Transverse colon (tissue), 4 donors: ENCODE measurements at regions not wholly inside any gene's neighbourhood (a gene's known extent, or its start where the extent isn't known, plus 50 kb on each side); places are given as distances from the start of the nearest gene placed in this dataset.

Experiments
- DNase-seq: peaks from one replicate; pipeline ENCODE4 v3.0.0-alpha.2; 2019
- H3K27ac ChIP-seq, 4 donors: fragments of 200-600 bp; sonication (generic); 2 replicates each; pipeline ENCODE4 v1.5.1; 2016 to 2018; ENCODE audit warnings: inconsistent platforms in 4 of 4
- H3K27me3 ChIP-seq: fragments of 200-600 bp; sonication (generic); 2 replicates; pipeline ENCODE4 v1.5.1; 2017; ENCODE audit warnings: inconsistent platforms
- H3K36me3 ChIP-seq, 4 donors: fragments of 200-600 bp; sonication (generic); 2 replicates each; pipeline ENCODE4 v1.5.1; 2017 to 2019; ENCODE audit warnings: inconsistent platforms in 4 of 4
- H3K4me1 ChIP-seq, 4 donors: fragments of 200-600 bp; sonication (generic); 2 replicates each; pipeline ENCODE4 v1.5.1; 2017 to 2020; ENCODE audit warnings: inconsistent platforms in 4 of 4
- H3K4me3 ChIP-seq, 4 donors: fragments of 200-600 bp; sonication (generic); 1 replicate in 1 of 4; 2 replicates in 3 of 4; pipeline versions ENCODE4 v1.5.1 to v1.6.1; 2017 to 2019; ENCODE audit warnings: inconsistent platforms in 4 of 4
- H3K9me3 ChIP-seq, 2 donors: fragments of 200-600 bp; sonication (generic); 2 replicates each; pipeline ENCODE4 v1.5.1; 2017 to 2019; ENCODE audit warnings: inconsistent platforms in 2 of 2
- CTCF ChIP-seq, 5 experiments: fragments of 200-600 bp in 3 of 5; fragments of 450-650 bp in 2 of 5; sonication (generic) in 3 of 5; IDR thresholded peaks; 1 replicate in 2 of 5; 2 replicates in 3 of 5; pipeline ENCODE4 v1.5.1; 2016 to 2017; ENCODE audit warnings: antibody characterized with exemption in 5 of 5, inconsistent platforms in 3 of 5, mild to moderate bottlenecking in 2 of 5, moderate library complexity in 1 of 5
- EP300 ChIP-seq: sonication (generic); formaldehyde crosslinking; IDR thresholded peaks from one replicate; pipeline ENCODE4 v1.6.1; 2017; ENCODE audit warnings: antibody characterized with exemption, low read depth
- POLR2A ChIP-seq: fragments of 450-650 bp; IDR thresholded peaks from one replicate; pipeline ENCODE4 v1.6.1; 2016; ENCODE audit warnings: antibody characterized with exemption, mild to moderate bottlenecking, moderate library complexity
- POLR2AphosphoS5 ChIP-seq, 3 donors: sonication (generic); formaldehyde crosslinking; IDR thresholded peaks; one replicate each; pipeline ENCODE4 v1.6.1; 2016; ENCODE audit warnings: antibody characterized with exemption in 3 of 3
- WGBS, 2 donors: methylation state at CpG; one replicate each; pipeline ENCODE4 v1.1.5; 2018; ENCODE audit warnings: low coverage in 1 of 2; 5-methylcytosine and 5-hydroxymethylcytosine counted together
- in situ Hi-C, 4 donors: fragments of 200-750 bp; cut with MboI; loops; one replicate each; pipeline versions ENCODE4 v1.15.0 to v1.15.1; 2017; ENCODE audit warnings: low sequenced_read_pairs in 3 of 4, low pct_ligation_motif_present in 1 of 4, low pct_unique_long_range_greater_than_20kb in 1 of 4
- intact Hi-C: fragments of 100-400 bp; cut with DNase I; formaldehyde crosslinking; loops from one replicate; pipeline ENCODE4 v1.15.1; 2023; ENCODE audit warnings: low total_unique reads

DNA sequence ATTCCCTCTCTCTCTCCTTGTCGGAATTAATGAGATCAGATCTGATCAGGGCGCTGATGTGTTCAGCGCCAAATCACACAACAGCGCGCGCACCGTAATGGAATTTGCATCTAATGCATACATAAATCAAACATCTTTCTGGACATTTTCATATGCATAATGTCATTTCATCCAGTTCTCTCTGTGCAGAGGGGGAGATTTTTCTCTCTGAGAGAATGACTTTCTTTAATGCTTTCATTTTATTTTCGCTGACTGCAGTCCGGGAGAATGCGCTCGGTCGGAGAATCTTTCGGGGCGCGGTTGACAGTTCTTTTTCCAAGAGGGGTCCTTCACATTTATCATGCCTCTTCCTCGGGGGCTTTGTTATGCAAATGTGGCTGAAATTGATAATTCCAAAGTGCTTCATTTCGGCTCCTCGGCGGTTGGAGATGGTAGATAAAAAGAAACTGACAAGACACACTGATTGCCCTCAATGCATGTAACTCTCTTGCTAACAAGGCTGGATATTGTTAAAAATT lies 615.9 kb downstream of the VRK1 start:
- Histone ChIP-seq H3K4me1 (peaks cover 0 to 9% (median 1%) of the 10 kb centered on the region in 4 donors), H3K36me3 (no peaks in the 10 kb centered on the region), H3K27ac (no peak overlapping the region), H3K9me3 (no peaks in the 10 kb centered on the region), H3K4me3 (peak overlapping the region in 1 of 4 donors; percentile 32), H3K27me3 (peaks cover 85% of the 10 kb centered on the region)
- no peak for TF ChIP-seq POLR2A
- TF ChIP-seq POLR2AphosphoS5 (IDR thresholded peaks at IDR 0.05) = no peak
- no peak for TF ChIP-seq CTCF (IDR thresholded peaks at IDR 0.05)
- no peak for TF ChIP-seq EP300
- intact Hi-C loops (no loop called here), in situ Hi-C loops (no loop called here)
- no peak for DNase-seq
- 17 to 25% methylated on average over 16 to 19 of the region's 19 CpGs for WGBS, 2 donors

GRCh38 chr14:97413966-97414717 lies 617.0 kb downstream of the VRK1 start:
- Histone ChIP-seq H3K27me3 (peaks cover 77% of the 10 kb centered on the region), H3K36me3 (no peaks in the 10 kb centered on the region), H3K27ac (no peak overlapping the region), H3K9me3 (no peaks in the 10 kb centered on the region), H3K4me3 (no peak overlapping the region), H3K4me1 (peaks cover 0 to 9% (median 1%) of the 10 kb centered on the region in 4 donors)
- DNase-seq = no peak
- in situ Hi-C loops = no loop called here
- intact Hi-C loops = no loop called here
- 71 to 72% methylated on average over 7 to 14 of the region's 14 CpGs for WGBS, 2 donors
- TF ChIP-seq CTCF (IDR thresholded peaks at IDR 0.05) (no peak), POLR2AphosphoS5 (IDR thresholded peaks at IDR 0.05) (no peak), EP300 (no peak), POLR2A (no peak)

DNA sequence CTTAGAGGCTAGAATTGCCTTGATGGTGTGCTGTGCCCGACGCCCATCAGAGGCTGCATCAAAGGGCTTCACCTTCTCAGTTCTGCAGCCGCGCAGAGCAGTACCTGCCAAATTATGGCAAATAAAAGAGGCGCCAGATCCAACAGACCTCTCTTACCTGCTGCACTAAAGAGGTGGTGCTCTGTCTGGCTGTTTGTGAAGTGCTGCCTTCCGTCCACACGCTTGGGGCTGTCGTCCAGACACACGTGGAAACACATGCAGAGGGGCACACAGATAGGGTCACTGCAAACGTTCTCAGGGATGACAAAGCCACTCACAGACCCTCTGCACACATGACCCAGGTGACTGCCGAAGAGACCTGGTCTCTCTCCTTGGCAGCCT lies 617.5 kb downstream of the VRK1 start:
- intact Hi-C loops = no loop called here
- DNase-seq = no peak
- TF ChIP-seq POLR2A (no peak), CTCF (IDR thresholded peaks at IDR 0.05) (no peak), EP300 (no peak), POLR2AphosphoS5 (IDR thresholded peaks at IDR 0.05) (no peak)

GRCh38 chr14:97415907-97416306 lies 618.7 kb downstream of the VRK1 start:
- 49 to 65% methylated on average over 7 of the region's 7 CpGs for whole genome bisulfite sequencing, 2 donors
- H3K4me1 ChIP-seq = peaks cover 0 to 9% (median 1%) of the 10 kb centered on the region in 4 donors
- TF ChIP-seq CTCF (IDR thresholded peaks at IDR 0.05) (no peak), EP300 (no peak), POLR2AphosphoS5 (IDR thresholded peaks at IDR 0.05) (no peak), POLR2A (no peak)
- no peak for DNase-seq
- no peaks in the 10 kb centered on the region for H3K9me3 ChIP-seq
- no peak overlapping the region for H3K4me3 ChIP-seq
- in situ Hi-C loops = no loop called here
- no peak overlapping the region for H3K27ac ChIP-seq
- intact Hi-C loops = no loop called here
- no peaks in the 10 kb centered on the region for H3K36me3 ChIP-seq
- peaks cover 59% of the 10 kb centered on the region for H3K27me3 ChIP-seq

More for the DNA sequence above, 617.5 kb downstream of the VRK1 start:
- Histone ChIP-seq H3K4me1 (peaks cover 0 to 9% (median 1%) of the 10 kb centered on the region in 4 donors), H3K27ac (no peak overlapping the region), H3K27me3 (peaks cover 71% of the 10 kb centered on the region), H3K4me3 (no peak overlapping the region), H3K9me3 (no peaks in the 10 kb centered on the region), H3K36me3 (no peaks in the 10 kb centered on the region)
- in situ Hi-C loops = no loop called here
- 68 to 100% methylated on average over 1 to 11 of the region's 11 CpGs for WGBS, 2 donors
